Skeletal muscle satellite cell (primary cell): ENCODE measurements at regions not wholly inside any gene's neighbourhood (a gene's known extent, or its start where the extent isn't known, plus 50 kb on each side); places are given as distances from the start of the nearest gene placed in this dataset.

Source experiments
- H3K27me3 ChIP-seq: 2 replicates; pipeline ENCODE4 v1.7.0; 2013; ENCODE audit warnings: low read length; ENCODE audit not compliant: control insufficient read depth, insufficient read depth
- H3K36me3 ChIP-seq: 2 replicates; pipeline ENCODE4 v1.7.0; 2013; ENCODE audit warnings: mild to moderate bottlenecking, control low read depth, low read length; ENCODE audit not compliant: insufficient read depth
- H3K4me1 ChIP-seq: 2 replicates; pipeline ENCODE4 v1.7.0; 2013; ENCODE audit warnings: low read length; ENCODE audit not compliant: control insufficient read depth, insufficient read depth
- H3K4me2 ChIP-seq: 2 replicates; pipeline ENCODE4 v1.7.0; 2013; ENCODE audit warnings: mild to moderate bottlenecking, low read length
- H3K4me3 ChIP-seq: 2 replicates; pipeline ENCODE4 v1.7.0; 2013; ENCODE audit warnings: low read length
- H3K9ac ChIP-seq: 2 replicates; pipeline ENCODE4 v1.7.0; 2013; ENCODE audit warnings: mild to moderate bottlenecking, low read depth, low read length, moderate library complexity
- H3K9me3 ChIP-seq: replicated peaks from 2 replicates; pipeline ENCODE4 v1.7.0; 2013; ENCODE audit warnings: mild to moderate bottlenecking, control low read depth, low read length

DNA sequence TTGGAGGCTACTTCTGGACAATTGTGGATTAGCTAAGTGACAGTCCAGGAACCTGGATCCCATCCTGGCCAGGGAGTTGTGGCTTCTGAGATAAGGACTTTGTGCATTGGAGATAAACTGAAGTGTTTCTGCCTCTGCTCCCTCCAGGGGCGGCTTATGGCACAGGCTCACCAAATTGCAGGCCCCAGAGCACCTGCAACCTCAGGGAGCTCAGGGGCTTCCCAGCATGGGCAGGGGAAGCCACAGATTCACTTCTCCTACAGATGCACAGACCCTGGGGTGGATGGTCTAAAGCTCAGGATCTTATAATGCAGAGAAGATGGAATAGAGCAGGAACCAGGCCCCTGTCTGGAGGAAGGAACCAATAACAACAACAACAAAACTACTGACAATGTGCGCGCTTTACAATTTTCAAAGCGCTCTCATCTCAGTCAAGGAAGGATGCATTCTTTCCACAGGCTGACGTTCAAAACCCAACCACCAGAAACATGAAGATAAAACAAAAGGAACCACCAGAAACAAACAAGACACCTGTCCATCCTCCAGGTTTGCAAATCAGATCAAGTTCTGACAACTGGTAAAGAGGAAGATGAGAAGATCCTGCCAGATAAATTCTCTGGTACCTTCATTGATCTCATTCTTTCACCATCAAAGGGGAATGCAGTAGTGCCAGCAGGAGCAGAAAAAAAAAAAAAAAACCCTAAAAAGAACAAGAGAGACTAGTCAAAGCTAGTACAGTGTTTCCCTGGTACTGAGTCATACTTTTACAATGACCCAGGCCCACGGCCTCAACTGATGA, 121.0 kb upstream of the IRF2BP2 start:
- no peaks in the 10 kb centered on the region for H3K27me3 ChIP-seq
- H3K4me1 ChIP-seq, result peaks cover 50% of the 10 kb centered on the region
- H3K36me3 ChIP-seq, result no peaks in the 10 kb centered on the region
- peak overlapping the region; percentile 18 for H3K9ac ChIP-seq
- no peak overlapping the region for H3K4me3 ChIP-seq
- H3K9me3 ChIP-seq, result no peaks in the 10 kb centered on the region
- peak overlapping the region; percentile 15 for H3K4me2 ChIP-seq

DNA sequence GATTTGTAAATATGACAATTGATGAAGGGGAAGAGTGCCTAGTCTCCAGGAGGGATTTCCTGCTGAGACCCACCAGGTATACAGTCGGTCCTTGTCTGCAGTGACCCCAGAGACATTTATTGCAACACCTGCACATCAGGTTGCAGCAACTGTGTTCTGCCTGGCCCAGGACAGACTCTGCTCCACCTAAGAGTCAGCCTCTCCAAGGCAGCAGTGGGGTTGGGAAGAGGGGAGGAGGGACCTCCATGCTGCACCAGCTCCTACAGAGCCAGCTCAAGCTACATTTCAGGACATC, 120.4 kb upstream of the IRF2BP2 start:
- no peak overlapping the region for H3K9ac ChIP-seq
- no peaks in the 10 kb centered on the region for H3K9me3 ChIP-seq
- H3K36me3 ChIP-seq, result no peaks in the 10 kb centered on the region
- H3K27me3 ChIP-seq, result no peaks in the 10 kb centered on the region
- H3K4me2 ChIP-seq, result no peak overlapping the region
- no peak overlapping the region for H3K4me3 ChIP-seq
- peaks cover 55% of the 10 kb centered on the region for H3K4me1 ChIP-seq

DNA sequence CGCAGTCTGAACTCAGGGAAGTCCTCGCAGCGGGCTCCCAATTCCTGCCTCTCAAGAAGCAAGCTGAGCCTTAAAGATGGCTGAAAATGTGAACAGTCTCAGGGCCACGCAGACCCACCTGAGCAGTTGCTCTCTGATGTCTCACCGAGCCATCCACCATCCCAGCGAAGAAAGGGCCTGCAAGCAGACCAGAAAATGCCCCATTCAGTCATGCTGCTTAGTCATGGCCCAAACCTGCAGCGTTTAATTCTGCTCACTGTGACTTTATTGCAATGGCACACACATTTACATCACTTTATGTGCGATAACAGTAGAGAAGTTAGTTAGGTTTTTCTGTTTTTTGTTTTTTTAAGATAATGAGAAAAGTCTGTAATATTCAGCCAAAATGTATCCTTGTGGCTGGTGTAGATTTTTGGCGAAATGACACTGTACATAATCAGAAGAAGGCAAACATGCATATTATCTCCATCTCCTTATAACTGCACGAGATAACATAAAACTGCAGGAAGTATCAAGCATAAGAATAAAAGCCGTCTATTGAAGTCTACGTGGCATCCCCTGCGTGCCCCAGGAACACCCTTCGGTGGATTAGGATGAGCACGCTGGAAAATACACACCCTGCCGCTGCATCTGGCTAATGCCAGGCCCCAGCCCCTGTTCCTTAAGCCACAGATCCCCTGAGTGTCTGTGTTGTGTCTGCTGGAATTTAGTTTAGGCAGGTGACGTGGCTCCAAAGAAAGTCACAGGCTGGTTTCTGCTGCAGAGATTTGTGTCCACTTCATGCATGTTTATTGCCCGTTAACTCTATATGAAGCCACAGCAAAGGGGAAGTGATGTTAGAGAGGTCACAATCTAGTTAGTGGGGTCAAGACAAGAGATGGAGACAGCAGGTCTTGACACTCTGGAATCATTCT, 119.8 kb upstream of the IRF2BP2 start:
- H3K27me3 ChIP-seq, result no peaks in the 10 kb centered on the region
- H3K4me2 ChIP-seq, result no peak overlapping the region
- H3K4me3 ChIP-seq, result no peak overlapping the region
- H3K9ac ChIP-seq, result no peak overlapping the region
- H3K4me1 ChIP-seq, result peaks cover 60% of the 10 kb centered on the region
- H3K9me3 ChIP-seq, result no peaks in the 10 kb centered on the region
- H3K36me3 ChIP-seq, result no peaks in the 10 kb centered on the region

DNA sequence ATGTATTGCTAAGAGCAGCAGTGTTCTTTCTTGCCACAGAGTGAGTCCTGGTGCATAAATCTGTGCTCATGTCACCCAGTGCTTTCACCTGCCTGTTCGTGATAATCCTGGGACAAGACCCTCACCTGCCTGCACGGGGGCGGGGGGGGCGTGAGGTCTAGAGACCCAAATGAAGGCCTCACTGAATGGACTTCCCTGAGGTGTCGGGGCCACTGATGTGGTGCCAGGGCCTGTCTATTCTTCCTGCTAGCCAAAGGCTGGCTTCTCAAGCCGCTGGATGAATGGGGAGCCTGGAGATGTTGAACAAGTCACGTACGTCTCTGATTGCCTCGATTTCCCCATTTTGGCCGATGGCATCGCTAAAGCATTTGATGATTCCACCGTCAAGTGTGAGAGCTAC, 118.8 kb upstream of the IRF2BP2 start:
- Histone ChIP-seq H3K4me2 (no peak overlapping the region), H3K36me3 (no peaks in the 10 kb centered on the region), H3K4me1 (peaks cover 59% of the 10 kb centered on the region), H3K9ac (no peak overlapping the region), H3K27me3 (no peaks in the 10 kb centered on the region), H3K9me3 (no peaks in the 10 kb centered on the region), H3K4me3 (no peak overlapping the region)

DNA sequence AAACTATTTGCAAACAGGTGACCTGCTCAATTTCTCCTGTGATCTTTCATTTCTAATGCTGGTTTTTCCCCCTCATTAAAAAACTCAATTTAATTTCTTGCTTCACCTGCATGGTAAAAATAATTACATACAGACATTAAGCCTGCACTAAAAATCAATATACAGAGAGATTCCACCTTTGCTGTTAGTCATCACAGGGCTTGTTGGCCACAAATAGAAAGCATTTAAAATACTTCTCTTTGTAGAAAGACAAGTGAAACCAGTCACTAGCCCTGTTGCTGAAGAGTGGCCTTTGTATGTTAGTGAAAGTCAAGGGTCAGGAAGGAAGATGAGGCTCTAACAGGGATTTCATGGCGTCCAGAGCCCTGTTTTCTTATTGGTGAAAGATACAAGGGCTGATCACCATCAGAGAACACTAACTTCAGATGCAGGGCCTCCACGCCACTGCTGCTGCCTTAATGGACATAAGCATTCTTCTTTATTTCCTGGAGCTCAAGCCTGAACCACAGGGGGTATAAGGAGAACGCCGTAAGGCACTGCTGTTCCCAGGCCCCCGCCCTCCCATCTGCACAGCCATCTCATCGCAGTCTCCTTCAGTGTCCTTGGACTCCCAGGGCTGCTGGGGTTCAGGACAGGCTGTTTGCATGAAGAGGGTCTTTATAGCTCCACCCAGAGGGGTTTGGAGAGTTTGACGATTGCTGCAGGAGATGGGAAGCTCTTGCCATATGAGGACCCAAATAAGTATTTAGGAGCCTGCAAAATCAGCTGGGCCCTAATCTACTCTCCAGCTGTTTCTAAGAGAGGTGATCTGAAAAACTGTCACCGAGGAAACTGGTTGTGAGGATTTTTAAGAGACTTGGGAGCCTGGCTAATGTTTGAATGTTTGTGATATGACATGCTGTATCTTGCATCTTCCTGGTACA, 117.3 kb upstream of the IRF2BP2 start:
- Histone ChIP-seq H3K9me3 (no peaks in the 10 kb centered on the region), H3K27me3 (no peaks in the 10 kb centered on the region), H3K9ac (no peak overlapping the region), H3K36me3 (no peaks in the 10 kb centered on the region), H3K4me1 (peaks cover 70% of the 10 kb centered on the region), H3K4me2 (no peak overlapping the region), H3K4me3 (no peak overlapping the region)

DNA sequence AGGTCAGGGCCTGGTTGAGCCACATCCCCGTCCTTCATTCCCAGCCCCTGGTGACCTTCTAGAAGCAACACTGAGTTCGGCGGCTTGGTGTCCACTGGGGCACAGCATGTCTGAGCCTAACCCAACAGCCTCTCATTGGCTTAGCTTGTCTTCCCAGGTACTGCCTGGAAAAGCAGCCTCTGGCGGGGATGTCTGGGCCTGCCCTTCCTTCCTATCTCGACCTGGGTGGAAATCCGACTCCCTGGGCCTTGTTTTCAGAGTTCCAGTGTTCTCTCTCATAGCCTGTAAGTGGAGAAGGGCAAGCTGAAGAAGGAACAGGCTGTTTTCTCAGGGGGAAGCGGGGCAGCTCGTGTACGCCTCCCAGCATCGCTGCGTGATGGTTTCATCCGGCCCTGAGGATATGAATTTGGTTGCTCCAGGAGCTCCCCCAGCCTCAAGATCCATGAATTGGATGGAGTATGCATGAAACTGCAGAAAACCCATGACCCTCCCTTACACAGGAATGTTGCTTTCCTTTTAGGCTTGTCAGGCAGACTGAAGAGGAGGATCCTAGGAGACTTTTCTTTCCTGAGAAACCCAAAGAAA, 116.5 kb upstream of the IRF2BP2 start:
- Histone ChIP-seq H3K27me3 (no peaks in the 10 kb centered on the region), H3K9ac (no peak overlapping the region), H3K4me1 (peaks cover 70% of the 10 kb centered on the region), H3K4me3 (no peak overlapping the region), H3K9me3 (no peaks in the 10 kb centered on the region), H3K36me3 (no peaks in the 10 kb centered on the region), H3K4me2 (no peak overlapping the region)

DNA sequence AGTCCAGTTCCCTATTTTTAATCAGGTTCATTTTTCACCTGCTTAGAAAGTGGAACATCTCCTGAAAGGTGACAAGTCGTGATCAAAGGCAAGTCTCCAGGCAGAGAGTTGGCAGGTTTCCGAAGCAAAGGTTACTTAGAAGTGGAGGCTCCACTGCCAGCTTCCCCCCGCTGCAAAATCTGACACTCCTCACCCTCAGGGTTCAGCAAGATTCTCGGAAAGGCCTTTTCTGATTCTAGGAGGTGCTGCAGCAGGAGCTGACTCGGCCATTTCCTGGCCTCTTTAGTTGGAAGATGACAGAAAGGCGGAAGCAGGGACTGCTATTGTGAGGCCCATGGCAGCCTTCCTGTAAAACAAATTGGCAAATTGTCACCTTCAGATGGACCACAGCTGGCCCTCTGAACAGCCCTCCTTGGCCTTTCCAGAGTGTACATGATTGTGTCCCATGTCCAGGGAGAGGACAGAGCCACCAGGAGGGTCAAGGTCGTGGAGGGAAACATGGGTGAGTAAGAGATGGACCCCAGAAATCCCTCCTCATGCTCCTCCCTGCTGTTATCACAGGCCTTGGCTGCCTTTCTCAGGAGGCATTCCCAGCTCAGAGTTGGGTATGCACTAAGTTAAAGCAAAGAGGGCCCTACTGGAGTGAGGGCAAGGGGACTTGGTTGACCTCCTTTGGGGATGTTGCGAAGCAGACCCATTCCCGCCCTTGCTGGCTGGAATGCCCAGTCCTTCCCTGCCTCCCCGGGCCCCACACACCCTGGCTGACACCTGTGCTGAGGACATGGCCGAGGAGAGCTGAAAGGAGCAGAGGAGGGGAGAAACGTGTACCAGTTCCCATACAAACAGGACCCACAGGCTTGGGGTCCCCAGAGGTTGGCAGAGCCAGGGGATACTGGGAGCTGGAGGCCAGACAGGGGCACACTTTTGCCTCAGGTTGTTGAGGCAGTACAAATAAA, 115.5 kb upstream of the IRF2BP2 start:
- H3K4me2 ChIP-seq, result peak overlapping the region; percentile 78
- no peaks in the 10 kb centered on the region for H3K9me3 ChIP-seq
- H3K27me3 ChIP-seq, result no peaks in the 10 kb centered on the region
- H3K36me3 ChIP-seq, result no peaks in the 10 kb centered on the region
- H3K9ac ChIP-seq, result peak overlapping the region; percentile 93
- H3K4me3 ChIP-seq, result peak overlapping the region; percentile 55
- H3K4me1 ChIP-seq, result peaks cover 72% of the 10 kb centered on the region

DNA sequence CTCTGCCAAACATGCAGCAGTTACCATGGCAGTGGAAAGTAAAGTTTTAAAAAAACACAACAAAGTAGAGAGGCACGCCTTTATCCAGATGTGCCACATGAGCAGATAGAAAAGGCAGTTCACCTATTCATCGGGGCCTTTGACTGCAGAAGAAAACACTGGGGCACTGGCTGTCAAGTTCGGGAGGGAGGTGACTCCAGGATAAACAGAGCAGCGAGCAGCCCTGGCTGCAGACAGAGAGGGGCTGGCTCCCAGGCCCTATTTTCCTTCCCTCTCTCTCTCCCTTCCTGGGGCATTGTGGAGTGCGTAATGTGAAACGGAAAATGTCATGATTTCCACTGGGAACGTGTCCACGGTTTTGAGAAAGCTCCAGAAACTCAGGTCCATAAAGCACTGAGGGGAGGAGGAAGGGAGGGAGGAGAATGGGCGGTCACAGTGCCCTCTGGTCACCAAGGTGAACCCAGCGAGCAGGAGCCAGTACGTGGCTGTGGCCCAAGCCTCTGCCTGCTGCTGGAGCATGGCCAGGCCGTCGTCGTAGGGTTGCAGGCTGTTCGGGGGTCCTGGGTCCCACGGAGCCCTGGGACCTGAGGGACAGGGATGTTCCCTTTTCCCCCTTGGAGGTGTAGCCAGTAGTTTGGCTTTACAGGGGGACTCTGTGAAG, 114.7 kb upstream of the IRF2BP2 start:
- Histone ChIP-seq H3K4me1 (peaks cover 68% of the 10 kb centered on the region), H3K27me3 (no peaks in the 10 kb centered on the region)

DNA sequence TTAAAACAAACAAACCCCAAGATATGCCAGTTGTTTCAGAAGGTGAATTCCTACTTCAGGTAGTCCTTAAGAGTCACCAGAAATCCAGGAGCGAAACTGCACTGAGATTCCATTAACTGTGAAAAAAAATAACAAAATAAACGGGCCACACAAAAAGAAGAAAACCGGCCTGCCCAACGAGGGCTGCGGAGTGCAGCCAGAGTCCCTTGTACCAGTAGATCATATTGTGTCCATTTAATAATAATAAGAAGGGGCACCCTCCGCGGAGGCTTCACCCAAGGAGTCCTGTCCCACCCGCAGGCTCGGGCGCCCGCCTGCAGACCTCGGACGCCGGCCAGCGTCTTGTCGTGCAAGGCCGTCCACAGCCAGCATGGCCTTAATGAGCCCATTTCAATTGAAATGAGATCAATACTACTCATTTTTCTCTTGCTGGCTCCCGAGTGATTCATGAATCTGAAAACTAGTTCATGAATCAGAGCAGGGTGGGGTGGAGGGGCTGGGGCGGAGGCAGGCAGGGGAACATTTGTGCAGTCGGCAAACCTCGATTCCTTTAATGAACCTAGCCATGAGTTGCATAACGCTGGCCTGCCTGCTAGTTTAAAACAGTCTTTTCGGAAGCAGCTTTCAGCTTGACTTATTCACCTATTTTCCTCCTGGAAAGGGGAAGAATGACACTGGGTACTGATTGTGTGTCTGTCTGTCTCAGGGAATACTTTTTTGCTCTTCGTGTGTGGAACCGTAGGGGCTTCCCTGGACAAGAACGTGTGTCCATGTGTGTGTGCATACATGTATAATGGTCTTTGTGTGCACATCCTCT, 113.1 kb upstream of the IRF2BP2 start:
- Histone ChIP-seq H3K27me3 (no peaks in the 10 kb centered on the region), H3K4me2 (peak overlapping the region; percentile 79), H3K4me3 (peak overlapping the region; percentile 56), H3K9me3 (no peaks in the 10 kb centered on the region), H3K9ac (peak overlapping the region; percentile 93), H3K36me3 (no peaks in the 10 kb centered on the region), H3K4me1 (peaks cover 67% of the 10 kb centered on the region)

More for the DNA sequence above, 114.7 kb upstream of the IRF2BP2 start:
- Histone ChIP-seq H3K4me3 (peak overlapping the region; percentile 55), H3K36me3 (no peaks in the 10 kb centered on the region), H3K9me3 (no peaks in the 10 kb centered on the region), H3K9ac (peak overlapping the region; percentile 93), H3K4me2 (peak overlapping the region; percentile 78)
